ENCODE measurements at regions not wholly inside any gene's neighbourhood (a gene's known extent, or its start where the extent isn't known, plus 50 kb on each side); places are given as distances from the start of the nearest gene placed in this dataset.

GRCh38 chr3:117754841-117755240 lies 1045.3 kb downstream of the TUSC7 start (continued):
- TF ChIP-seq ZKSCAN1 (IDR thresholded peaks at IDR 0.05; ENCODE audit: low read depth, low read length) (no peak), IFI16 (CRISPR knock-in tag; IDR thresholded peaks at IDR 0.05) (no peak), TBP (optimal IDR thresholded peaks at IDR 0.05; ENCODE audit: low read depth, low read length) (no peak), IRF9 (tag; IDR thresholded peaks at IDR 0.05) (no peak), SPI1 (IDR thresholded peaks at IDR 0.05; ENCODE audit: borderline replicate concordance, low read depth, low read length) (no peak)

- H4K20me1 ChIP-seq (replicated peaks; ENCODE audit: control insufficient read depth, insufficient read depth, low read length) = no peaks in the 10 kb centered on the region
- H2AFZ ChIP-seq (ENCODE audit: low read depth, low read length) = no peak overlapping the region
- CTCF ChIA-PET (ENCODE audit: low intra/inter-chr PET ratio) = no interaction called here
- no peaks in the 10 kb centered on the region for H3K36me3 ChIP-seq (ENCODE audit: control insufficient read depth, insufficient read depth, low read length)
- intact Hi-C loops (cut with micrococcal nuclease) = no loop called here
- ATAC-seq = no peak
- H3K4me1 ChIP-seq (replicated peaks in 1 of 2; ENCODE audit: control insufficient read depth in 2 of 2, insufficient read depth in 2 of 2, low read length in 2 of 2) = no peaks in the 10 kb centered on the region
- TF ChIP-seq ETV1 (tag; conservative IDR thresholded peaks at IDR 0.05; ENCODE audit: low read depth) = no peak
- TF ChIP-seq HMBOX1 (IDR thresholded peaks at IDR 0.05) = no peak
- H3K4me2 ChIP-seq (ENCODE audit: insufficient read depth, low read length) = no peak overlapping the region
- H3K9ac ChIP-seq (ENCODE audit: insufficient read depth in 1 of 2, low read depth in 2 of 2, low read length in 2 of 2) = no peak overlapping the region
- in situ Hi-C loops (cut with MboI) = no loop called here
- FAIRE-seq = no peak
- no peaks in the 10 kb centered on the region for H3K79me2 ChIP-seq (ENCODE audit: control insufficient read depth, insufficient read depth, low read length)
- no peaks in the 10 kb centered on the region for H3K9me3 ChIP-seq (replicated peaks; ENCODE audit: control insufficient read depth, insufficient read depth, low read depth, low read length)
- POLR2A ChIA-PET = no interaction called here
- no peak overlapping the region for H3K4me3 ChIP-seq
- H3K9me1 ChIP-seq (ENCODE audit: control insufficient read depth, insufficient read depth, low read length) = no peaks in the 10 kb centered on the region
- DNase-seq (ENCODE audit: extremely low read depth in 1 of 4, low spot score in 3 of 4) = no peak
- whole genome bisulfite sequencing (ENCODE audit: insufficient coverage, low coverage, missing lambda C conversion rate) = 0% methylated on average over 3 of the region's 3 CpGs
- H3K27ac ChIP-seq (ENCODE audit: extremely low read depth, low read depth, low read length) = no peak overlapping the region
- no TSS peak for BruUV-seq (replicated peaks)
- no peaks in the 10 kb centered on the region for H3K27me3 ChIP-seq (ENCODE audit: control insufficient read depth in 2 of 2, insufficient read depth in 2 of 2, low read length in 2 of 2)
Measured at GRCh38 chr3:117756563-117756962, 1047.0 kb downstream of the TUSC7 start.

Measured in K562 (cell line).